ENCODE measurements at regions not wholly inside any gene's neighbourhood (a gene's known extent, or its start where the extent isn't known, plus 50 kb on each side); places are given as distances from the start of the nearest gene placed in this dataset.
"Not testable (repeated sequence)": the region's sequence is repeated elsewhere in the genome, so short reads cannot be mapped to it uniquely, and the experiment has no call there.

DNA sequence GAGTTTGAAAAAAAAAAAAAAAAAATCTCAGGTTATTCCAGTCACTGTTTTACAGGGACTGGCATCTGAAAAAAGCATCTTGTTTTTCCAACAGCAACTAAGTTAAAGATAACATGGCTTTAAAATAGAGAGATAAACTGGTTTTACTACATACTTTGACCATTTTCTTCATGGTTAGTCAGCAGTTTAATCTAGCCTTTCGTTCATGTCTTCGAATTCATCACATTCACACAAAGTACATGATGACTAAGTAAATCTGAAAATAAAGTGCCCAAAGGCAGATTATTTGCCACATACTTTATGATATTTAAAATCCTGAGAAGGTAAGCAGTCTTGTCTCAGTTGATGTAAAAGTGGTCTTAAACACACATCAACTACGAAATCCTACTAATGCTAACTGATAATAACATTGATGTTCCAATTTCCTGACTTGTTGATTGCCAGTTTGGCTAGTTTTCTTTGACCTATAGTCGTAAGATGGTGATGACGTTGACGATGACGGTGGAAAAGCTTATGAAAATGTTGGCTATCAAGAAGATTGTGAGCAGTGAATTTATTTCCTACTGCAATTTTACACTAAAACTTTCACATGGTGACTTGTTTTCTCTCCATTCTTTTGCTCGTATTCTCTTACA is 540.5 kb upstream of the BOD1L1 start:
- DNase-seq (ENCODE audit: low read depth): no peak

DNA sequence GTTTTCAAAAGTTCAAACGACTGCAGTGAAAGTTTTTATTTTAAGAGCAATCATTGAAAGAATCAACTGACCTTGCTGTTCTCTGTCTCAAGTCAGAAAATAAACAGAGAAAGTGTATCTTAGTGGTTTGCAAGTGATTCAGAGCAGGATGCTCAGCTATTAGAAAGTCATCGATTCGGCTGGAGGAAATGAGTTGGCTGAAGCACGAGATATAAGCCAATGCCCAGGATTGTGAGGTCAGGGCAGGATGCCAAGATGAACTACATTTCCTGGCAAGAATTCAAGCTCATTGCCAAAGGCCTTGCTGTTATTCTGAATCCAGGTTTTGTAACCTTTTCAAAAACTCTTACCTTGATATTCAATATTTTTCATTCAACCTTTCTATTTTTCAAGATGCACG is 541.4 kb upstream of the BOD1L1 start:
- DNase-seq (ENCODE audit: low read depth): peak; percentile 96

DNA sequence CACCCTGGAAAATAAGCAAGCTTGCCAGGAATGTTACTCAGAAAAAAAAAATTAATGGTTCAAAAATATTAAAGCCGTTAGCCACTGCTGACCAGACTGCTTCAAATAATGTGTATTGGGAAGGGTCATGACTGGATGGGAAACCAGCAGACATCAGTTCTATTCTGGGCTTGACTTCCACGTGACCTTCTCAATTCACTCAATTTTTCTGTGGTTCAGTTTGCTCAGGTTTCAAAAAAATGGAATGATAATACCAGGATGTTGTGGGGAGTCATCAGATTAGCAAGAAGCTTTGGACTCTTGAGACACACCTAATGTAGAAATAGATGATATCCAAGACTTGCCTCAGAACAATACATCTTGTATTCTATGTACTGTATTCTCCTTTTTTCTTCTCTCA is 541.9 kb upstream of the BOD1L1 start:
- DNase-seq (ENCODE audit: low read depth): peak; percentile 87

DNA sequence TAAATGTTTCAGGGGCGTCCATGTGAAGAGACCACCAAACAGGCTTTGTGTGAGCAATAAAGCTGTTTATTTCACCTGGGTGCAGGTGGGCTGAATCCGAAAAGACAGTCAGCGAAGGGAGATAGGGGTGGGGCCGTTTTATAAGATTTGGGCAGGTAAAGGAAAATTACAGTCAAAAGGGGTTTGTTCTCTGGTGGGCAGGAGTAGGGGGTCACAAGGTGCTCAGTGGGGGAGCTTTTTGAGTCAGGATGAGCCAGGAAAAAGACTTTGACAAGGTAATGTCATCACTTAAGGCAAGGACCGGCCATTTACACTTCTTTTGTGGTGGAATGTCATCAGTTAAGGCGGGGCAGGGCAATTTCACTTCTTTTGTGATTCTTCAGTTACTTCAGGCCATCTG is 542.4 kb upstream of the BOD1L1 start:
- DNase-seq (ENCODE audit: low read depth): not testable (repeated sequence)

DNA sequence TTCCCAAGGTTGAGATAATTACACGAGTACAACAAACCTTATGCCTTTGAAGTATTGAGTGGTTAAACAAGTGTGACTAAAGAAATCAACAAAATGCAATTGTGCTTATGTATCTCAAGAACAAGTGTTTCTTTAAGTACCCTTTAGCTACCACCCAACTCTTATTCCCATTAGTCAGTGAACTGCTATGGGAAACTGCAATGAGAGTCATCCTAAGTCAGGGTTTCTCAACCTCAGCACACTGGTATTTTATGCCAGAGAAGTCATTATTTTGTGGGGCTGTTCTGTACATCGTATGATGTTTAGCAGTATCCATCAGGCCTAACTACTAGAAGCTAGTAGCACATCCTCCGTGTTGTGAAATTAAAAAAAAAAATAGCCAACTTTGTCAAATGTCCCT is 549.1 kb upstream of the BOD1L1 start:
- DNase-seq (ENCODE audit: low read depth): no peak

DNA sequence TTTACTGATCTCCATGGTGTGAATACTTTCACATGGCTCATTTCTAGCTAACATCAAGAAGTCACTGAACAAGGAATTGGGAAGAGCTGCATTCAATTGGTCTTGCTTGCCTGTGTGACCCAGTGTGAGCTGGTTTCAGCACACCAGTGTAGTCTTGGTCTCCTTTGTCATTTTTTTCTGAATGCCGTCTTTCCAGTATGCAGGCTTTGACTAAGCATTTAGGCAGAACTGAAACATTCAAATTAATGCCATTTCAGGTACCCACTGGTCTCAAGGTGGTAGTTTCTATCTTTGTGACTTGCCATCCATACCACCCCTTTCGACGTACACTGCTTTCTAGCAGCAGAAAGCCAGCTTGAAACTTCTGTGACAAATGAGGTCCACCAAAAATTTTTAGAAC is 550.5 kb upstream of the BOD1L1 start:
- DNase-seq (ENCODE audit: low read depth): no peak

DNA sequence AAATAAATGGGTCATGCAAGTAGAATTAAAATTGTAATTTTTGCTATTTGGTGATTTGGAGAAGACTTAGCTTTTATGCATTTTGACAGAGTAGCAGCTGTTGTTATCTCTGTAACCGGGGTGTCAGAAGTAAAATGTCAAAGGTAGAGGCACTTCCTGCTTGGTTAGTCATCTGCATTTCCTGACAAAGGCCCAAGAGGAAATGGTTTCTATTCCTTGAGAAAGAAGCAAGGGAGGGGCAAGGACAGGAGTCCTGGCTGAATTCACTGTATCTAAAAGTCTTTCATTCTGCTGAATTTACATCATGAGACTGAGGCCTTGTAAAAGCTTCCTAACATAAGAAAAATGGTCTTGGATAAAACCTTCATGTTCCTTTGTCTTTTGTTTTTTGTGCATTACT is 550.9 kb upstream of the BOD1L1 start:
- DNase-seq (ENCODE audit: low read depth): peak; percentile 80

DNA sequence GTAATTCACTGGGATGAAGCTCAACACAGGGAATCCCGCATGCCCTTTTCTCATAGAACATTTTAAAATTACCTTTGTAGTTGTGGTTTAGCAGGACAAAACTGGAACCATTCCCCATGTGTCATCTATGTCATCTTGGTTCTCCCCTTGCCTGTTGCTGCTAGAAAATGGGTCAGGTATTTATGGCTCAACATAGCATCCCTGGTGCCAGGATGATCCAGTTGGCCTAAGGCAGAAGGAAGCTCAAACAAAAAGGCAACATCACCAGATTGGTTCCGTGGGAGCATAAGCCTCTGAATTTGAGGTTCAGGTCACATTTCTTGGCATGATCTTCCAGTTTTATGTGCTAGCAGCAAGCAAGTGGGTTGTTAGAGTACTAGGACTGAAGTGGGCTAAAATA is 552.6 kb upstream of the BOD1L1 start:
- DNase-seq (ENCODE audit: low read depth): no peak

DNA sequence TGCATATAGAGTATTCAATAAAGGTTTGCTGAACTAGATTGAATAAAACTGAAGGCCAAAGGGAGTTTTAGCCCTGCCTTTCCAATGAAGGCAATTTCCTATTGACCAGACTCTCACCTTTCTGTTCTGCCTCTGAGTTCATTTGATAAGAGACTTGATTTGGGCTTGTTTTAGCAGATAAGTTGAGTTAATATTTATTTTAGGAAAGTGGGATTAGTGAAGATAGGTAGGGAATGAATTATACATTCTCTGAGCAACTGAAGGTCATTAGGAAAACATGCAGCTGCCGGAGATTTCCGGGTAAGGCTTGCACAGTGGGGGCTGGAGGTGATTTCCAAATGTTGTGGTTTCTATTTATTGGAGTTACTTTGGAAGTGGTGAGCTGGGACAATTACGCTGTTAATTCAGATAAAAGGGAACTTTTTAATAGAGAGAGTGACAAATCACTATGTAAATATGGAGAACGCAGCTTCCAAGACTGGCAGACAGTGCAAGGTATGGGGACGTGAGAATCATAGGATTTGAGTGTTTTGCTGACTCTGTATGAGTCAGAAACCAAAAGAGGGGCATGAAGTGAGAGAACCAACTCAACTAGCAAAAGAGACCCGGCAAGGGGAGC is 553.6 kb upstream of the BOD1L1 start:
- peak; percentile 93 for DNase-seq (ENCODE audit: low read depth)

DNA sequence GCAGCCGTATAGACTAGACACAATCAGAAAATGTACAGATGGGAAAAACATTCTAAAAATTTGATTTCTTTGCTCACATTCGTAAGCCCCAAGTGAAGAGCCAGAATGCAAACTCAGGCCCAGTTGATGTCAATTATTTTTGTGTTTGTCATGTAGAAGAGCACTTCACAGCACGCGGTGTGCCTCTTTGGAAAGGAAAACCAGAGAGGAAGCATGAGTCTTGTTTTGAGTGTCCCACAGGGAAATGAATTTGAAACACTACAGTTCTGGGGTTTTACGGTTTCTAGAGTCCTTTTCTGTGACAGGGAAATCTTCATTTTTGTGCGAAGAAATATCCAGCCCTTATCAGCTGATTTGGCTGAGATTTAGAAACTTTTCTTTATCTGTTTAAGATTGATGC is 554.6 kb upstream of the BOD1L1 start:
- DNase-seq (ENCODE audit: low read depth): no peak

DNA sequence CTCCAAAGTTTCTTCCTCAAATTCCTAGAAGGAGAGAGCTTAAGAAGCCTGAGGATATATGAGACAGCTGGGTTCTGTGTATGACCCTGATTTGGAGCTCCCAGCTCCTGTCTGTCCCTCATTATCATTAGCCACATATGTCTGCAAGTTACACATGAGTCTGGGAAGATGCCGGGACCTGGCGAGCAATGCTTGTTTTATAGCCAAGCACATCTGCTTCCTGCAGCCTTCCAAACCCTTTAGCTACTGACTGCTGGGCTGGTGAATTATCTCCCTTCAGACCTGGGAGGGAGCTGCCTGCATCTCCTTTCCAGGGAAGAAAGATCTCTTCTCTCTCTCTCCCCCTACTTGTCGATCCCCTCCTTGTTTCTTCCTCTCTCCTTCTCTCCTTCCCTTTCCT is 556.7 kb upstream of the BOD1L1 start:
- no peak for DNase-seq (ENCODE audit: low read depth)

DNA sequence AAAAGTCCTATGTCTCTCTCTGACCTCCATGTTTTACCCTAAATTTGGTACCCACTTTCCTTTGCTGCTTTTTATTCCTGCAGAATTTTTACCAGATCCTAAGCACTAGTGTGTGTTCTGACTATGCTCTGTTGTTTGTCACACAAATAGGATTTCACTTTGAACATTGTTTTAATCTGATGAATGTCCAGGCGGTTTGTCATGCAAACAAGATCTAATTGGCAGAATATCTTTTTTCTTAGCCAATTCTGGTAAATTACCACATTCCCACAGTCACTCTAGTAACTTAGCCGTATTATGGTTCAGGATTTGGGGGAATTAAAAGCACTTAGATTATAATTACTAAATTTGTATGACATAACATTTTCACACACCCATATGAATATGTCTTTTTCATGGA is 557.2 kb upstream of the BOD1L1 start:
- no peak for DNase-seq (ENCODE audit: low read depth)

DNA sequence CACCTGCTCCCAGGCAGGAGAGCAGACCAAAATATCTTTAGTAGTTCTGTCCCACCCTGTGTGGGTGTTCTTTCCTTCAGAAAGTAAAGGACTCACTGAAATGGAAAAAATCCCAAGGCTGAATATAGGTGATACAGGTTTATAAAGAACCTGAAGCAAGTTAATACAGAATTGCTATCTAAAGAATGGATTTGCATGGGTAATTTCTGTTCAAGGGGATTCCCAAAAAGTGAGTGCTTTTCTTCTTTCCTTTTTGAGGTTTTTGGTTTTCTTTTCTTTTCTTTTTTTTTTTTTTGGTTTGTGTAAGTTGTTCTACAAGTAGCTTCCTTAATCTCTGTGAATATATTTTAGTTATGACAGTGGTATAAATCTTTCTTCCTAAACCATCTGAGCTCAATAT is 560.7 kb upstream of the BOD1L1 start:
- DNase-seq (ENCODE audit: low read depth): no peak

DNA sequence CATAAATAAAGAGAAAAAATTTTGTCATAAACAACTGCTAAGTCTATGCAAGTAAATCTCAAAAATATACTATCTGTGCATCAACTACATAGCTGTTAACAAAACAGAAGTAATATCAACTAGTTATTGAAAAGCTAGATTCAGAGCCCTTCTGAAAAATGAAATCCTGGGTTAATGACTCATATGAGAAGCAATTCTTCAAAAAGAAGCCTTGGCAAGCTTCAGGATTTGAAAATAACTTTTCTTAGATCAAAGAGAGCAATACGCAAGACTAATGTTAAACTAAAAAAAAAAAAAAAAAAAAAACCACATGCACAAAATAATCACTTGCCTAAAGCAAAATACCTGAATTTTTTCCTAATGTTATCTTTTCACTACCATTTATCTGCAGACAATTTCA is 566.1 kb upstream of the BOD1L1 start:
- no peak for DNase-seq (ENCODE audit: low read depth)

DNA sequence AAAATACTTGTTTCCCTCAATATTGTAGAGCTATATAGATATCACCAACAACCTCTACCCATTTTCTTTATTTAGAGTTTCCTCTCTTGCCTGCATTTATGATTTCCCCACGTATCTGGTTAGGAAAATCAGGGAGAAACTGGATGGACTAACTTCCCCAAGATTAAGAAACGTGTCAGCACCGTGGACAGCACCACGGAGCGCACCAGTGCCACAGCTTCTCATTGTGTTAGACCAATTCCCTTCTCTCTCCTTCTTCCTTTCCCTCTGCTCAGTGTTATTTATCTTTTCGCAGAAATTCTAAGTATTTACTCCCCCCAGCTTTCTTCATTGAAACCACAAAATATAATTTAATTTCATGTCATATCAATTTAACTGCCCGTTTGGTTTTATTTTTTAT is 568.6 kb upstream of the BOD1L1 start:
- DNase-seq (ENCODE audit: low read depth): peak; percentile 48

DNA sequence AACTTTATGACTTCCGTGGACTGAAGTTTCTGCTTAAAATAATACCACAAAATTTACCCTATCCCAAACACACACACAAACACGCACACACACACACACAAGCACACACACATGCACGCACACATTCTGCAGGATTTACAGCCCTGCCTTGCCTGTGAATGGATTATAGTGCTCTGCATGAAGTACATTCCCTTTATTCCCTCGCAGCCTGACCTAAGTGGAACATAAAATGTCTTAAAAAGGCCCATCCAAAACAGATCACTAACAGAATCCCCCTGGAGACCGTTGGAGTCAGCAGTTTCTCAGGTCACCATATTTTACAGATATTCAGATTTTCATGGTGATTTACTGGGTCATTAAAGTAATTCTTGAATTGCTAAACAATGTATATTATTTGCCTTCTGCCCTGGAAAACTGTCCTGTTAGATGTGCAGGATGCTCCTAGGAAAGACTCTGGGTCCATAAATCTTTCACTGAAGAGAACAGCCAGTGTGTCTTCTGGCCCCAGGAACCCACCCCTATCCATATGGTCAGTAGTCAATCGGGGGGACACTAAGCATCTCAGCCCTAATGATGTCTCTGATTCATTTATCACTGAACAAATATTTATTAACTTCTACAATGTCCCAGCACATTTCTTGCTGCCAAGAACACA is 587.7 kb upstream of the BOD1L1 start:
- no peak for DNase-seq (ENCODE audit: low read depth)

DNA sequence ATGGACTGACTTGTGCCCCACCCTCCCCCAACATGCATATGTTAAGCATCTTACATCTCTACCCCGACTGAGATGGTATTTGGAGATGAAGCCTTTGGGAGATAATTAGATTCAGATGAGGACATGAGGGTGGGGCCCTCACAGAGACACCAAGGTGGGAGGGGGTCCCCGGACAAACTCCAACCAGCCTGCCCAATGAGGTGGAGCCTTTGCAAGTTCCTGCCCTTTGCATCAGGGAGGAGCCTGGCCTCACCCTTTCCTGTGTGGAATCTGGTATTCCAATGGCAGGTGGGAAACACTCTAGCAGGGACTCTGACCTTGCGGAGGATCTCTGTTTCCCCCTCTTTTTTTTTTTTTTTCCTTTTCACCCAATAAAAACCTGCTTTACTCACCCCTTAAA is 589.9 kb upstream of the BOD1L1 start:
- no peak for DNase-seq (ENCODE audit: low read depth)

DNA sequence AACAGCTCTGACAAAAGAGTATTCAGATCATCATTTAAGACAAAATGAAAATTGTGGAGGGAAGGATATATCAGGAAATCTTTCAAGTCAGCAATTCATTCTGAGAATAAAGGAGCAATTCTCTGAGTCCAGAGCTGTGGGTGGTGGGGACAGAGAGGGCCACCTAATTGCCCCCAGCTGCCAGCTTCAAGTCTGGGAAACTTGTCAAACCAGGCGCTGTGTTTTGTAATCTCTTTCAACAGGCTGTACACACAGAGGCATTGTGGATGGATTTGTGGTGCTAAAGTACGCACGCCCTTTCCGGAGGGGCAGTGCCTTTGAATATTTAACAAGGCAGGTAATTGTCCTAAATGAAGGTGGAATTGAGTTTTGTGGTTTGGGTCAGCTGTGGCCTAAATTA is 591.1 kb upstream of the BOD1L1 start:
- no peak for DNase-seq (ENCODE audit: low read depth)

DNA sequence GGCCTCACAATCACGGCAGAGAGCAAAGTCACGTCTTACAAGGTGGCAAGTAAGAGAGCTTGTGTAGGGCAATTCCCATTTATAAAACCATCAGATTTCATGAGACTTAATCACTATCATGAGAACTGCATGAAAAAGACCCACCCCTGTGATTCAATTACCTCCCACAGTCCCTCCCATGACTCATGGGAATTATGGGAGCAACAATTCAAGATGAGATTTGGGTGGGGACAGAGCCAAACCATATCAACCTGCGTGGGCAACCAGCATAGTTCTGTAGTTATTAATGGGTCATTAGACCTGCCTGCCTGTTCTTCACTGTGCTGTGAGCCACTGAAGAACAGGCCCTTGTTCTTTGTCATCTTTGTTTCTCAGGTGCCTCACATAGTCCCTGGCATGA is 593.7 kb upstream of the BOD1L1 start:
- peak; percentile 11 for DNase-seq (ENCODE audit: low read depth)

DNA sequence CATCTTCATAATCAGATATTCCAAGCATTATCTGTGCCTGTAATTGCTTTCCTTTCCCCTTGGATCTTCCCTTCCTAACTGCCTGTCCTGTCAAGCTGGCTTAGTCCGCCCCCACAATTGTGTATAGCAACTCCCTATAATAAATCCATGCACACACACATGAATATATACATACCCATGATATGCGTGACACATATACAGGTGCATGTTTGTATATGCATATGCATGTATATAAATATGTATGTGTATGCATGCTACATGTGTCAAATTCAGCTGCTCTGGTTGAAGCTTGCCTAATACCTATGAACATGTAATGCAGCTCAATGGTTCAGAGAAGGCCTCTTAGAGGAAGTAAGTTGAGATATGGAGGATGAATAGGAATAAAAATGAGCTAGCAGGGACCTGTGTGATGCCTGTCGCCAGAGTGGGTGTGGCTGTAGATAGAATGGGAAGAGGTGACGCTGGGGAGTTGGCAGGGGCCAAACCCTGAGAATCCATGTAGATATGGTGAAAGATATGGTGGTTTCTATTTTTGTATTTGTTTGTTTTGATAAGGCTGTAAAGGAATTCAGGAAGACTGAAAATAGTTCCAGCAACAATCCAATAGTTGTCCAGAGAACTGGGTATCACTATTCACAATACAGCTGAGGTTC is 595.0 kb upstream of the BOD1L1 start:
- DNase-seq (ENCODE audit: low read depth): no peak

DNA sequence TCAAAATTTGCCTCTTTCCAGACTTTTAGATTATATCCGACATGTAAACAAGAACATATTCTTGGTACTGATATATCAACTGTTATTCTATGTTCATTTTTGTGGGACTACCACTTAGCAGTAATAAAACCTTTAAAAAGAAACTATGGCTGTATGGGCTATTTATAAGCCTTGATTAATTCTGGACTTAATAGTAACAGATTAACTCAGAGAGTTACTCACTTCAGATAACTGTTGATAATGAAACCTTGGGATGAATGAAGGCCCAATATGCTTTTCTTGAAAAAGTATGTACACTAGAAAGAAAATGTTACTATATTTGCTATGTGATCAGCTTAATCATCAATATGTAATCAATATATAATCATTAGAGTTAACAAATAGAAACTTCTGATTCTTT is 595.9 kb upstream of the BOD1L1 start:
- no peak for DNase-seq (ENCODE audit: low read depth)

DNA sequence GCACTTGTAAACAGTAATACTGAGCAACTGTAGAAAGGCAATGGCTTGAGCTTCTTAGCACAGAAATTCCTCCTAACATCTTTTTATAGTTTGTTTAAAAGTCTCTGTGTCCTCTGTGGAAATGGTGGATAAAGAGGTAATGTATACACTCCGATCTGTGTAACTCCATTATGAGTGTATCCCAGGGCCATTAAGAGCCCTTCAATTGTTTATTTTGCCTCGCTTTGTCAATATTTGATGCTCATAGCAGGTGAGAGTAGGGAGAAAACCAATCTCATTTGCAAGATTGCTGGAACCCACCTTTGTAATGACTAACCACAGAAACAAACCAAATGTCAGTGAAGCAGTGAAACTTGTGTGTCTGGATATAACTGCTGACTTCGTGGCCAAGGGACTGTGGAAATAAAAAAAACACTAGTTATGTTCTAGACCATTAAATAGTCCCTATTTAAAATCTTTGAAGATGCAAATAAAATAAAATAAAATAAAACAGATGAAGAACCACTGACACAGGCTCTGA is 598.2 kb upstream of the BOD1L1 start:
- no peak for DNase-seq (ENCODE audit: low read depth)

Data from HT1080 (cell line).